CD1c-positive myeloid dendritic cell (primary cell): ENCODE measurements at regions not wholly inside any gene's neighbourhood (a gene's known extent, or its start where the extent isn't known, plus 50 kb on each side); places are given as distances from the start of the nearest gene placed in this dataset.

Experiments
- DNase-seq: peaks from one replicate; pipeline ENCODE4 v3.0.0-alpha.2; 2016; ENCODE audit errors: extremely low spot score

GRCh38 chr20:52402514-52402913 lies 210.9 kb upstream of the ZFP64 start:
- no peak for DNase-seq

- DNase-seq: no peak
Observed at GRCh38 chr20:52401431-52401830, 209.9 kb upstream of the ZFP64 start.

- DNase-seq: no peak
Observed at GRCh38 chr20:52399352-52399751, 207.8 kb upstream of the ZFP64 start.

GRCh38 chr20:52389606-52390005 lies 198.0 kb upstream of the ZFP64 start:
- no peak for DNase-seq

GRCh38 chr20:52383995-52384621 lies 192.5 kb upstream of the ZFP64 start:
- DNase-seq: no peak

GRCh38 chr20:52382933-52383332 lies 191.4 kb upstream of the ZFP64 start:
- DNase-seq: no peak

- DNase-seq: peak; percentile 22
Observed at GRCh38 chr20:52379723-52380336, 188.3 kb upstream of the ZFP64 start.

- DNase-seq: no peak
Observed at GRCh38 chr20:52372169-52372568, 180.6 kb upstream of the ZFP64 start.

- no peak for DNase-seq
Observed at GRCh38 chr20:52365688-52366087, 174.1 kb upstream of the ZFP64 start.

- DNase-seq: no peak
Observed at GRCh38 chr20:52364405-52364804, 172.8 kb upstream of the ZFP64 start.

- no peak for DNase-seq
Observed at GRCh38 chr20:52361650-52362049, 170.1 kb upstream of the ZFP64 start.

GRCh38 chr20:52349806-52350205 lies 158.2 kb upstream of the ZFP64 start:
- no peak for DNase-seq

GRCh38 chr20:52348434-52348833 lies 156.9 kb upstream of the ZFP64 start:
- no peak for DNase-seq

- DNase-seq: no peak
Observed at GRCh38 chr20:52346797-52347196, 155.2 kb upstream of the ZFP64 start.

GRCh38 chr20:52342913-52343312 lies 151.3 kb upstream of the ZFP64 start:
- DNase-seq: no peak

- DNase-seq: no peak
Observed at GRCh38 chr20:52340036-52340634, 148.6 kb upstream of the ZFP64 start.

- DNase-seq: no peak
Observed at GRCh38 chr20:52332649-52333250, 141.2 kb upstream of the ZFP64 start.

- DNase-seq: no peak
Observed at GRCh38 chr20:52332230-52332629, 140.7 kb upstream of the ZFP64 start.

GRCh38 chr20:52331655-52332054 lies 140.1 kb upstream of the ZFP64 start:
- no peak for DNase-seq

- no peak for DNase-seq
Observed at GRCh38 chr20:52321396-52321795, 129.8 kb upstream of the ZFP64 start.

GRCh38 chr20:52318651-52319050 lies 127.1 kb upstream of the ZFP64 start:
- no peak for DNase-seq

GRCh38 chr20:52313341-52313963 lies 121.9 kb upstream of the ZFP64 start:
- no peak for DNase-seq
